Fibroblast of skin of right biceps (primary cell): ENCODE measurements at regions not wholly inside any gene's neighbourhood (a gene's known extent, or its start where the extent isn't known, plus 50 kb on each side); places are given as distances from the start of the nearest gene placed in this dataset.

Experiments used
- DNase-seq: peaks from one replicate; pipeline ENCODE4 v3.0.0-alpha.2; 2013

GRCh38 chr6:146887447-146888077 is 288.8 kb downstream of the ADGB start:
- no peak for DNase-seq

- DNase-seq = no peak
Observed at GRCh38 chr6:146889303-146889702, 290.5 kb downstream of the ADGB start.

GRCh38 chr6:146890172-146890571 is 291.4 kb downstream of the ADGB start:
- no peak for DNase-seq

- DNase-seq = peak; percentile 24
Observed at GRCh38 chr6:146890644-146891434, 292.1 kb downstream of the ADGB start.

GRCh38 chr6:146891615-146892265 is 293.0 kb downstream of the ADGB start:
- DNase-seq = peak; percentile 29

GRCh38 chr6:146892283-146892612 is 293.5 kb downstream of the ADGB start:
- no peak for DNase-seq

- peak; percentile 87 for DNase-seq
Observed at GRCh38 chr6:146892613-146893401, 294.0 kb downstream of the ADGB start.

GRCh38 chr6:146893690-146894089 is 294.9 kb downstream of the ADGB start:
- no peak for DNase-seq

- no peak for DNase-seq
Observed at GRCh38 chr6:146894624-146895023, 295.9 kb downstream of the ADGB start.

- no peak for DNase-seq
Observed at GRCh38 chr6:146895101-146895771, 296.5 kb downstream of the ADGB start.

- DNase-seq = no peak
Observed at GRCh38 chr6:146895772-146896061, 296.9 kb downstream of the ADGB start.

GRCh38 chr6:146896062-146896813 is 297.5 kb downstream of the ADGB start:
- no peak for DNase-seq

- DNase-seq = no peak
Observed at GRCh38 chr6:146896960-146897701, 298.4 kb downstream of the ADGB start.

GRCh38 chr6:146898069-146898887 is 299.5 kb downstream of the ADGB start:
- DNase-seq = no peak

- DNase-seq = no peak
Observed at GRCh38 chr6:146898888-146899227, 300.1 kb downstream of the ADGB start.

- no peak for DNase-seq
Observed at GRCh38 chr6:146901940-146902816, 302.0 kb upstream of the STXBP5 start.

- DNase-seq = peak; percentile 17
Observed at GRCh38 chr6:146902846-146903245, 301.4 kb upstream of the STXBP5 start.

GRCh38 chr6:146903451-146903850 is 300.8 kb upstream of the STXBP5 start:
- DNase-seq = no peak

- no peak for DNase-seq
Observed at GRCh38 chr6:146904596-146904995, 299.6 kb upstream of the STXBP5 start.
